ENCODE measurements at regions not wholly inside any gene's neighbourhood (a gene's known extent, or its start where the extent isn't known, plus 50 kb on each side); places are given as distances from the start of the nearest gene placed in this dataset.
"Not testable (repeated sequence)": the region's sequence is repeated elsewhere in the genome, so short reads cannot be mapped to it uniquely, and the experiment has no call there.

- DNase-seq: no peak
- intact Hi-C loops (cut with DNase I): no loop called here
Measured at GRCh38 chr2:35495182-35495581, 860.4 kb upstream of the CRIM1 start.

DNA sequence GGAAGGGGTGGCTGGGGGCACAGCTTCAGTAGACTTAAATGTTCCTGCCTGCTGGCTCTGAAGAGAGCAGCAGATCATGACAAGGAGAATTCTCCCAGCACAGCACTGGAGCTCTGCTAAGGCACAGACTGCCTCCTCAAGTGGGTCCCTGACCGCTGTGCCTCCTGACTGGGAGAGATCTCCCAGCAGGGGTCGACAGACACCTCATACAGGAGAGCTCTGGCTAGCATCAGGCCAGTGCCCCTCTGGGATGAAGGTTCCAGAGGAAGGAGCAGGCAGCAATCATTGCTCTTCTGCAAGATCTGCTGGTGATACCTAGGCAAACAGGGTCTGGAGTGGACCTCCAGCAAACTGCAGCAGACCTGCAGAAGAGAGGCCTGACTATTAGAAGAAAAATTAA, 877.5 kb upstream of the CRIM1 start:
- intact Hi-C loops (cut with DNase I): not testable (repeated sequence)
- peak in 3 of 10 donors; percentile 18 to 40 (median 25) for DNase-seq

GRCh38 chr2:35468245-35468644, 887.3 kb upstream of the CRIM1 start:
- DNase-seq: no peak
- intact Hi-C loops (cut with DNase I): no loop called here

GRCh38 chr2:35463805-35464596, 891.6 kb upstream of the CRIM1 start:
- intact Hi-C loops (cut with DNase I): no loop called here
- DNase-seq: no peak

- intact Hi-C loops (cut with DNase I): no loop called here
- DNase-seq: no peak
Measured at GRCh38 chr2:35462226-35462998, 893.2 kb upstream of the CRIM1 start.

GRCh38 chr2:35461406-35461805, 894.2 kb upstream of the CRIM1 start:
- no peak for DNase-seq
- intact Hi-C loops (cut with DNase I): no loop called here

DNA sequence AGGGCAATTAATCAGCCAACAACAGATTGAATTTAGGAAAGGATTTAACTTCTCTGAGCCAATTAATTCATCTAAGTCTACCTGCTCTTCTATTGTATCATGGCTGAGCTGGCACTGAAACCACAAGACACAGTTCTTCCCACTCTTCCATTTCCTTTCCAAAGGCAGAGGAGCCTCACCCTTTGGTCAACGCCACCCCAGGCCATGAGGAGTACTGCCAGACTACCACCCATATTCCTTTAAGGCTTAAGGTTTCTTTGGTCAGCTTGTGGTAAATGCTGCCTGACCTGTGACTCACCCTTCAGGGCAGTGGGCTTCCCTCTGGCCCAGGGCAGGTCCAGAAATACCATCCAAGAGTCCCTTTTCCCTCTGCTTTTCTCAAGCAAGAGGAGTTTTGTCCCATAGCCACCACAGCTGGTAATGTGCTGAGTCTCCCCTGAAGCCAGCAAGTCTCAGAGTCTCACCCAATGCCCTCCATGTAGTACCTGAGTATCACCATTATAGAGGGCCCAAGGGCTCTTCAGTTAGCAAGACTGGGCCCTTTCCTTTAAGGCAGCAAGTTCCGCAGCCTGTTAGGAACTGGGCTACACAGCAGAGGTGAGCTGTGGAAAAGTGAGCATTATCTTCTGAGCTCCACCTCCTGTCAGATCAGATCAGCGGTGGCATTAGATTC, 900.5 kb upstream of the CRIM1 start:
- intact Hi-C loops (cut with DNase I): no loop called here
- no peak for DNase-seq

DNA sequence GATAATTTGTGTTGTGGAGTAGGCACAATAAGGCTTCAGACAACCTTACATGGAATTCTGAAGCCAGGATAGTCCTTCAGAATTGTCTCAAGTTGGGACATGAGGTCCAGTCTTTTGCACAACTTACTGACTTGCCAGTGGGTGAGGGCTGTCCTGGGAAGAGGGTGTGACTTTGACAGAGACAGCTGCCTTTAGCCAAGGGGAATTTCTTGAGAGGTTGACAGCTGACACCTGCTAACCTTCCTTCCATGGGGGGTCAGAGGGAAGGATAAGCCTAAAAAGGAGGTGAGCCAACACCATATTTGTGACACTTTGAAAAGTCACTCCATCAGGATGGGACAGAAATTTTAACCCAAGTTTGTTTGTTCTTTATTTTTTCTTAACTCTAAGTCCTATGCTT, 907.8 kb upstream of the CRIM1 start:
- DNase-seq: no peak
- intact Hi-C loops (cut with DNase I): no loop called here

GRCh38 chr2:35447215-35447614, 908.4 kb upstream of the CRIM1 start:
- no peak for DNase-seq
- intact Hi-C loops (cut with DNase I): no loop called here

DNA sequence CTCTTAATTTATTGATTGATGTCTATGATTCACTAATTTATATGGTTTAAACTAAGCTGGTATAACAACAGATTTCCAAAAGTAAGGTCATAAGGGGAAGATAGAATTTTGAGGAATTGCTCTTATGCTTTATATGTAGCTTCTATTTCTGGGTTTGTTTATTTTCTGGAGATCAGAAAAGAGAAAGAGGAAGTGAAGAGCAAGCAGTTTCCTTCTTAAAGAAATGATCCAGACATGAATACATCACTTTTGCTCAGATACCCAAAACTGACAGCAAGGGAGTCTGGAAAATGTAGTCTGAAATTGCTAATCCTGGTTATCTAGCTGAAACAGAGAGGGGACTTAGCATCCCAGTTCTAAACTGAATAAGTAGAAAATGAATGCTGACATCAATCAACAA, 912.5 kb upstream of the CRIM1 start:
- intact Hi-C loops (cut with DNase I): no loop called here
- DNase-seq: no peak

DNA sequence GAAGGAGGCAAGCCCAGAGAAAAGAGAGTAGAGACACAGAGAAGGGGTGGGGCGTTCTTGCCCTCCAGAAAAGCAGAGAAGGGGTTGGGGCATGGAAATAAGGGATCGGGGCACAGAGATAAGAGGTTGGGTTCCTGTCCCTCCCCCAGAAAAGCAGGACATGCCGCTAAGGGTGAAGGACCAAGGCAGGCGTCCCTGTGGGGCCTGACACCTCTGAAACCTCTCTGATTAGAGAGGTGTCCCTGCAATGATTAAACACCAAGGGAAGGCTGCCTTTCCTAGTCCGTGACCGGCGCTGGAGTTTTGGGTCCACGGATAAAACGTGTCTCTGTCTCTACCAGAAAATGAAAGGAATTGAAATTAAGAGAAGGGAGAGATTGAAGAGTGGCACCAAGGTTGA, 914.0 kb upstream of the CRIM1 start:
- intact Hi-C loops (cut with DNase I): not testable (repeated sequence)
- peak in 2 of 10 donors; percentile 53 to 67 for DNase-seq

- peak in 3 of 10 donors; percentile 57 to 69 (median 61) for DNase-seq
- intact Hi-C loops (cut with DNase I): not testable (repeated sequence)
Measured at GRCh38 chr2:35440308-35440707, 915.3 kb upstream of the CRIM1 start.

DNA sequence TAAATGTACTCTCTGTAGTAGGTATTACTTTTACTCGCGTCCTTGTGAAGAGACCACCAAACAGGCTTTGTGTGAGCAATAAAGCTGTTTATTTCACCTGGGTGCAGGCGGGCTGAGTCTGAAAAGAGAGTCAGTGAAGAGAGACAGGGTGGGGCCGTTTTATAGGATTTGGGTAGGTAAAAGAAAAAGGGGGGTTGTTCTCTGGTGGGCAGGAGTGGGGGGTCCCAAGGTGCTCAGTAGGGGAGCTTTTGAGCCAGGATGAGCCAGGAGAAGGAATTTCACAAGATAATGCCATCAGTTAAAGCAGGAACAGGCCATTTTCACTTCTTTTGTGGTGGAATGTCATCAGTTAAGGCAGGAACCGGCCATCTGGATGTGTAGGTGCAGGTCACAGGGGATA, 918.7 kb upstream of the CRIM1 start:
- intact Hi-C loops (cut with DNase I); DNase-seq: not testable (repeated sequence)

DNA sequence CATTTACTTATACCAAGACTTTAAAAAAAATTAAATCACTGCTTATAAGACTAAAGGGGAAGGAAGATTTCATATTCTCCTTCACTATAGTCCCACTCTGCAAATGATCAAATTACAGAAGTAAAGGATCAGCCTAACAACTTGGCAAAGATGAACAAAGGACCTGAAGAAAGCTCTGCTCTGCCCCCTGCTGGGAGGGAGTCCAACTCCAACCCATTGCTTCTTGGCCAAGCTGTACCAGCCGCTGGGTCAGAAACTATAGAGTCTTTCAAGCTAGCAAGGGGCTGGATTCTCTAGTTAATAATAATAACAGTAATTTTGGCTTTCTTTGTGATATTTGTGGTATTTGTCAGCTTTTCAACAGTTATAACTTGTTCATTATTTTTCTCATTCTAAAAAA, 927.0 kb upstream of the CRIM1 start:
- intact Hi-C loops (cut with DNase I): no loop called here
- peak in 7 of 10 donors; percentile 21 to 89 (median 65) for DNase-seq

DNA sequence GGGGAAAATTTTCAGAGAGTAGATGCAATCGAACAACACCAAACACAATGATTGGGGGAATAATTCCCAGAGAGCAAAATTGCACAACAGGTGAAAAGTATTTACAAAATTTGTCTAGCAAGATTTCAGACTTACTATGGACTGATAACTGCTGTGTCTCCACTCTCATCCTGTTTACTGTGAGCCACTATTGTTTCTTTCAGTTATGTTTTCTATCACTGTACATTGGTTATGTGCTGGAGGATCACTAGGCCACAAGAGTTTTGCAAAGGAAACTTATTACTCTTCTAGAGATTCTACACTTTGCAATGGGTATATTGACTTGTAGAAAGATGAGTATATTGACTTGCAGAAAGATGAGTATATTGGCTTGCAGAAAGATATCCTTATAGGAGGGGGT, 934.1 kb upstream of the CRIM1 start:
- DNase-seq: no peak
- intact Hi-C loops (cut with DNase I): no loop called here

GRCh38 chr2:35417293-35417692, 938.3 kb upstream of the CRIM1 start:
- intact Hi-C loops (cut with DNase I): no loop called here
- no peak for DNase-seq

GRCh38 chr2:35416391-35417140, 939.0 kb upstream of the CRIM1 start:
- intact Hi-C loops (cut with DNase I): no loop called here
- no peak for DNase-seq

DNA sequence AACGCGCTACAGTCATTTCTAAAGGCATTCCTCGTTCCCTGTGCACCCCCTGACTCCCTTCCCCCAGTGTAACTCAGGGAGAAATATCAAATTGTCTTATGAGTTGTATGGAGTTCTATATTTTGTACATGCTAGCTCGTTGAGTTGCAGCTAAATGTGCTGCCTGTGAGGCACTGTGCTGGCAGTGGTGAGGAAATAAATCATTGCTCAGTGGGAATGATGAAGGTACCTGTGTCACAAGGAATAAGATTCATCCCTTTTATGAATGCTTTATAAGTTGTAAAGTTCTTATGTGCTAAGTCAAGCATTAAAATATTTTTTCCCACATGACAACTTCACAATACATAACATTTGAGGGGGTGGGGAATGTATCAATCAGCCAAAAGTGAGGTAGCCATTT, 939.6 kb upstream of the CRIM1 start:
- intact Hi-C loops (cut with DNase I): no loop called here
- DNase-seq: no peak

DNA sequence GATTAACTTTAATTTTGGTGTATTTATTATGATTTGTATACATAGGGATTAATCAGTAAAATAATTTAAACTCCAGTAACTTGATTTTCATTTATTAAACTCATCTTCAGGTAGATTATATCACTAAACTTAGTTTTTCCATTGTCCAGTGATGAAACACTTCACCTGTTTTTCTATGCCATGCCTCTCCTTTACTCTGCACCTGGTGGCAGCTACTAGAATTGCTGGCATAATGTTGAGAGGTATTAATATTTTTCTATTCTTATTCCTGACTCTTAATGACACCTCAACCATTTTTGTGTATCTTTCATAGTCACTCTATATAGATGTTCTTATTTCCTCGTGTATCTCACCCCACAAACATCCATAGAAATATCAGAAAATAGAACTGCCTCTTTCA, 940.3 kb upstream of the CRIM1 start:
- intact Hi-C loops (cut with DNase I): no loop called here
- DNase-seq: no peak

DNA sequence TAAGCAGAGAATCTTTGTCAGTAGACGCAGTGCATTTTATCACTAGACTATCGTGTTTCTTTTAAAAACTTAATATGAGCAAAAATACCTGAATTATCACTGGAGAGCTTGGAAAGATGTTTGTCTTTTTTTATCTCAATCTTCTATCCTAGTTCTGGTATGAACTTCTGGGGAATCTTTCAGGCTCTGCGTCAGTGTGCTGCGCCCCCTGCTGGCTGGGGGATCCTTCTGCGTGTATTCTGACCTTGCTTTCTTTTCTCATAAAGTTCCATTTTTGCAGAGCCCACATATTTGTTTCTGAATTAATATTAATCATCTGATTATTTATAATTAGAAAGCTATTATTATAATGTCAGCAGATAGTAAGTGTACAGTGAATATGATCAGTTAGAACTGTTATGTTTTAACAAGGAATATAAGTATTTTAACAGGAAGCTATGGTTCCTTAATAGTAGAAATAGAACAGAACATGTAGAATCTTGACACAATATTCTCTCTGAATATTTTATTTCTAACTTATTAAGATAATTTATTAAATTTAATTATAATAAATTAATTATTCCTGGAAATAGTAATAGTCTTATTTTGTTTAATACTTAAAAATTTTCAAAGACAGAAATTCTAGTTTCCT, 945.0 kb upstream of the CRIM1 start:
- DNase-seq: peak; percentile 19 to 94 (median 70)
- intact Hi-C loops (cut with DNase I): loop anchor here (2.0 to 5.0 kb wide), 2 partner anchors 1314 to 1398 kb away; no protein-coding TSS in a partner anchor
